Neutrophil (primary cell): ENCODE measurements at regions not wholly inside any gene's neighbourhood (a gene's known extent, or its start where the extent isn't known, plus 50 kb on each side); places are given as distances from the start of the nearest gene placed in this dataset.

Source experiments
- H3K27ac ChIP-seq: fragments of 200-600 bp; sonication (generic); 2 replicates; pipeline ENCODE4 v1.5.1; 2016; ENCODE audit warnings: mild to moderate bottlenecking, moderate library complexity
- H3K27me3 ChIP-seq: fragments of 200-600 bp; sonication (generic); 2 replicates; pipeline ENCODE4 v1.6.0; 2016; ENCODE audit warnings: mild to moderate bottlenecking
- H3K36me3 ChIP-seq: fragments of 200-600 bp; sonication (generic); 2 replicates; pipeline ENCODE4 v1.5.1; 2017
- H3K4me1 ChIP-seq, 2 experiments: fragments of 200-600 bp in 1 of 2; sonication (generic) in 1 of 2; 1 replicate in 1 of 2; 2 replicates in 1 of 2; pipeline versions ENCODE4 v1.5.1 to v1.6.1; 2013 to 2016; ENCODE audit warnings: low read depth in 1 of 2, low read length in 1 of 2, mild to moderate bottlenecking in 1 of 2, moderate library complexity in 1 of 2; ENCODE audit not compliant: control insufficient read depth in 1 of 2, insufficient read depth in 1 of 2
- H3K4me3 ChIP-seq, 2 experiments: fragments of 200-600 bp in 1 of 2; sonication (generic) in 1 of 2; 1 replicate in 1 of 2; 2 replicates in 1 of 2; pipeline ENCODE4 v1.5.1; 2013 to 2016; ENCODE audit warnings: low read depth in 1 of 2, low read length in 1 of 2, mild to moderate bottlenecking in 1 of 2, moderate library complexity in 1 of 2
- H3K9me3 ChIP-seq: fragments of 200-600 bp; sonication (generic); 2 replicates; pipeline ENCODE4 v1.5.1; 2016
- TF ChIP-seq, protein P1 (sequence below): fragments of 200-600 bp; sonication (generic); IDR thresholded peaks from 2 replicates; pipeline ENCODE4 v1.5.1; 2016; ENCODE audit warnings: antibody characterized with exemption

DNA sequence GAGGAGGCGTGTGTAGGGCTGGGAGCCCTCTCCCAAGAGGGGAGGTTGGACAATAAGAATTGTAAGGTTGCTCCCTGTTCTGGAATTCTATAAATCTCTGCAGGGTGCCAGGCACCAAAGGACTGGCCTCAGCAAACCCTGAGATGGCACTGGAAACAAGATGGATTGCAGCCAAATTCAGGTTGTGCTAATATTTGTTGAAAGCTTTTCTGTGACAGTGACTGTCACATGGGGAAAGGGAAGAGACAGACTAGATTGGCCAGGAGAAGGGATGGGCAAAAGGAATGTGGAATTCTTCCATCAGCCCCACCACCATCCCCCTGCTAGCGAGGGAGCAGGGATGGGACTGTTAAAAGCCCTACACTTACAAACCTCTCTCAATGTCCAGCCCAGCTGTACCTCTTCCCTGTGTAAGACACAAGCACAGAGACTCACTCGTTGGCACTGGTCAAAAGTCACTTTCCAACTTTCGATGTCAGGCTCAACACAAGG is 62.4 kb downstream of the SOX9 start:
- TF ChIP-seq, protein P1, sequence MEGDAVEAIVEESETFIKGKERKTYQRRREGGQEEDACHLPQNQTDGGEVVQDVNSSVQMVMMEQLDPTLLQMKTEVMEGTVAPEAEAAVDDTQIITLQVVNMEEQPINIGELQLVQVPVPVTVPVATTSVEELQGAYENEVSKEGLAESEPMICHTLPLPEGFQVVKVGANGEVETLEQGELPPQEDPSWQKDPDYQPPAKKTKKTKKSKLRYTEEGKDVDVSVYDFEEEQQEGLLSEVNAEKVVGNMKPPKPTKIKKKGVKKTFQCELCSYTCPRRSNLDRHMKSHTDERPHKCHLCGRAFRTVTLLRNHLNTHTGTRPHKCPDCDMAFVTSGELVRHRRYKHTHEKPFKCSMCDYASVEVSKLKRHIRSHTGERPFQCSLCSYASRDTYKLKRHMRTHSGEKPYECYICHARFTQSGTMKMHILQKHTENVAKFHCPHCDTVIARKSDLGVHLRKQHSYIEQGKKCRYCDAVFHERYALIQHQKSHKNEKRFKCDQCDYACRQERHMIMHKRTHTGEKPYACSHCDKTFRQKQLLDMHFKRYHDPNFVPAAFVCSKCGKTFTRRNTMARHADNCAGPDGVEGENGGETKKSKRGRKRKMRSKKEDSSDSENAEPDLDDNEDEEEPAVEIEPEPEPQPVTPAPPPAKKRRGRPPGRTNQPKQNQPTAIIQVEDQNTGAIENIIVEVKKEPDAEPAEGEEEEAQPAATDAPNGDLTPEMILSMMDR, result no peak
- H3K4me3 ChIP-seq, result no peak overlapping the region
- no peak overlapping the region for H3K27ac ChIP-seq
- H3K36me3 ChIP-seq, result no peaks in the 10 kb centered on the region
- no peaks in the 10 kb centered on the region for H3K9me3 ChIP-seq
- H3K27me3 ChIP-seq, result no peaks in the 10 kb centered on the region
- no peaks in the 10 kb centered on the region for H3K4me1 ChIP-seq

DNA sequence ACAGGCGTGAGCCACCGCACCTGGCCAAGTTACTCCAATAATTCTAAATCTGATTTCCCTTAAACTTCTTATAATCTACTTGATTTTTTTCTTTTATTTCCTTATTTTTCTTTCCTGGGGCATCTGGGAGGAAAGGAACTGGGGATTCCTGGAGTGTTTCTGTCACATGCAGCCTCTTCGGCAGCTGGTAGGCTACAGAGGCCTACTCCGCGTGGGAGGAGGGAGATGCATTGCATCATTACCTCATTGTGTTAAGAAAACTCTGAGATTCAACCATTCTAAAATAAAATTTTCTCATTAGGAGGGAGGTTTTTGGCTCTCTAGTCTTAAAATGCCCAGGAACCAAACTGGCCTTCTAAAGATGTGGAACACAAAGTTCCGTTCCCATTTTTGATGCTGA is 64.0 kb downstream of the SOX9 start:
- Histone ChIP-seq H3K36me3 (no peaks in the 10 kb centered on the region), H3K4me3 (no peak overlapping the region), H3K27me3 (no peaks in the 10 kb centered on the region), H3K9me3 (no peaks in the 10 kb centered on the region), H3K27ac (no peak overlapping the region), H3K4me1 (no peaks in the 10 kb centered on the region)
- TF ChIP-seq, protein P1, result no peak

DNA sequence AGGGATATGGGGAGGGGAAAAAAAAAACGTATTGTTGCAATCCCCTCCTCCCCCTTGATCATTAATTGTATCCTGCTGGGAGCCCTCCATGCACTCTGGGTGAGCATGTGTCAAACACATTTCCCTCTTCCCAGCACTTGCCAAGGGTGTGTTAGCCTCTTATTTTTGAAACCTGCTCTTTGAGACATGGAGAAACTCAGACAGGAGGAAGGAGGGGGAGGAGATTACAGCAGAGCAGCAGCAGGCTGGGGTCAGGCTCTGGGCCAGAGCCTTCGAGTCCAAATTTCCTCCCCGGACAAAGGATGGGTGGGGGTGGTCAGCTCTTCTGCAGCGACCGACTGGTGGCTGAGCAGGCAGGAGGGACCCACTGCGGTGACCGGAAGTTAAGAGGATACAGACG is 64.7 kb downstream of the SOX9 start:
- TF ChIP-seq, protein P1, result no peak
- H3K36me3 ChIP-seq, result no peaks in the 10 kb centered on the region
- H3K9me3 ChIP-seq, result no peaks in the 10 kb centered on the region

DNA sequence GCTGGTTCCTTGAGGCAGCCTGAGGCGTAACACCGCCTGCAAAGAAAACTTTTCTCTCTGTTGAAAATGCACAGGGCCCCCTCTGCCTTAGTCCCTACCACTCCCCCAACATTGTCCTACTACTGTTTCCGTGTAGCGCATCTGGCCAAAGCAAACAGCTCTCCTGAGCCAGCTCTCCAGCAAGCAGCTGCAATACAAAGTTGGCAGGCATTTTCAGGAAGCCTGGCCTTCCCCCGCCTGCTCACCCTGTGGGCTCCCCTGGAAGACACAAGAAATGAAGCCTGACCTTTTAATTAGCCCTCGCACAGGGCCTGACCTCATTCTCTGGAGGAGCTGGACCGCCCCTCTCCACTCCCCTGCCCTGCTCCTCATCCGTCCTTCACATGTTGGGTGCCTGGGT is 66.7 kb downstream of the SOX9 start:
- H3K4me3 ChIP-seq, result no peak overlapping the region
- TF ChIP-seq, protein P1, result no peak
- no peaks in the 10 kb centered on the region for H3K9me3 ChIP-seq
- H3K36me3 ChIP-seq, result no peaks in the 10 kb centered on the region
- H3K27ac ChIP-seq, result no peak overlapping the region
- no peaks in the 10 kb centered on the region for H3K27me3 ChIP-seq
- no peaks in the 10 kb centered on the region for H3K4me1 ChIP-seq

More for the DNA sequence above, 64.7 kb downstream of the SOX9 start:
- no peaks in the 10 kb centered on the region for H3K27me3 ChIP-seq
- no peak overlapping the region for H3K27ac ChIP-seq
- no peaks in the 10 kb centered on the region for H3K4me1 ChIP-seq
- H3K4me3 ChIP-seq, result no peak overlapping the region

DNA sequence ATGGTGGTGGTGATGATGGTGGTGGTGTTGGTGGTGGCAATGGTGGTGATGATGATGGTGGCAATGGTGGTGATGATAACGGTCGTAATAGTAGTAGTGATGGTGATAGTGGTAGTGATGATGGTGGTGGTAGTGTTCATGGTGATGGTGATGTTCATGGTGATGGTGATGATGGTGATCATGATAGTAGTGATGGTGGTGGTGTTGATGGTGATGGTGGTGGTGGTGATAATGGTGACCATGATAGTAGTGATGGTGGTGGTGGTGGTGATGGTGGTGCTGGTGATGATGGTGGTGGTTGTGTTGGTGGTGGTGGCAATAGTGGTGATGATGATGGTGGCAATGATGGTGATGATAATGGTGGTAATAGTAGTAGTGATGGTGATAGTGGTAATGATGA is 68.0 kb downstream of the SOX9 start:
- Histone ChIP-seq H3K4me3 (no peak overlapping the region), H3K27me3 (no peaks in the 10 kb centered on the region), H3K27ac (no peak overlapping the region), H3K36me3 (no peaks in the 10 kb centered on the region), H3K4me1 (no peaks in the 10 kb centered on the region), H3K9me3 (no peaks in the 10 kb centered on the region)
- TF ChIP-seq, protein P1, result no peak
